ENCODE measurements at regions not wholly inside any gene's neighbourhood (a gene's known extent, or its start where the extent isn't known, plus 50 kb on each side); places are given as distances from the start of the nearest gene placed in this dataset.

DNA sequence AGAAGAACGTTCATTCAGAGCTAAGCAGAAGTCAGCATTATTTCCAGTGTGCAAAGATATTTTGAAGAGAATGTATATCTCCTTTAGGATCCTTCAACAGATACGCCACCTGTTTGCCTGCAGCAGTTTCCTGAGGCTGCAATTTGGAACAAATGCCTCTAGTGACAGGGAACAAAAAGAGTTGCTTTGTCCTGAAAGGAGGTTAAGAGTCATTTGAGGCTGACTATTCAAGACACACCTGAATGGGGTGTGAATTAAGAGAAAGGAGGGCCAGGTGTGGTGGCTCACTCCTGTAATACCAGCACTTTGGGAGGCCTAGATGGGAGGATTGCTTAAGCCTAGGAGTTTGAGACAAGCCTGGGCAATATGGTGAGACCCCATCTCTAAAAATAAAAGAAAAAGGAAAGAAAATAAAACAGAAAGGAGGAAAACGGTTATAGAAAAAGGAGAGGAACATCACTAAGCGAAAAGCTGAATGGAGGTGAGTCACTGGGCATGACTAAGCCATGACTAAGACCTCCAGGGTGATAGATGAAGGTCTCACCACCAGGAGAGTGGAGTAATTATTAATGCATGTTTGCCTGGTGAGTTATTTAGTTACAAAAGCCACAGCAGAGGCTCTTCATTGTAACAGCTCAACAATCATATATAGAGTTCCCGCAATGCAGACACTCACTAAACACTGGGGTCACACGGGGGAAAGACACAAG is 255.2 kb upstream of the TNC start:
- DNase-seq = no peak

DNA sequence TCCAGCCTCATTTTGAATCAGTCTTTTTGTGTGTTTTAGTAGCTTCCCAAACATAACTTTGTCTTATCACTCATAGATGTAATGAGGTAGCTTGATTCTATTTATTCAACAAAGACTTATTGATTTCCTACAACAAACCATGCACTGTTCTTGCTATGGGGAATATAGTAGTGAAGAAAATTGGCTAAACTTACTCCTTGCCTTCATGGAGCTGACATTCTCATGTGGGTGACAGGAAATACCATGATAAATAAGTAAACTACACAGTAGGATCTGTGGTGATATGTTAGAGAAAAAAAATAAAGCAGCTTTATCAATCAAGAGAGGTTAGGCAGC is 255.7 kb upstream of the TNC start:
- DNase-seq = no peak

- DNase-seq = no peak
Observed at GRCh38 chr9:115374724-115375268, 256.8 kb upstream of the TNC start.

DNA sequence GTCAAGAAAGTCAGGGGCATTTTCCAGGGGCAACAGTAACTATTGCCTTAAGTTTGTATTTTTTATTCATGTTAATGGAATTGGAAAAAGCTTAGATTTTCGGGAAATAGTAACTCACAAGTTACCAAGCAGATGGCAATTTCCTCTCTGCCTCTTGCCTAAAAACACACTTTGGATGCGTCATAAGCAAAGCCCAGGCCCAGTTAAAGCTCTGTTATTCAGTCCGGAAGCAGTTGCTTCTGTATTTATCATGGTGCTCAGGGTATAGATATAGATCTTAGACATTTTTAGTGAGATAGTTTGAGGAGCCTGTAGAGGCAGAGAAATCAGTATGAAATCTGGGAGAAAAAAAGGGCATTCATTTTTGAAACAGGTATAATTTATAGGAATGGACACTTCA is 260.3 kb upstream of the TNC start:
- no peak for DNase-seq

DNA sequence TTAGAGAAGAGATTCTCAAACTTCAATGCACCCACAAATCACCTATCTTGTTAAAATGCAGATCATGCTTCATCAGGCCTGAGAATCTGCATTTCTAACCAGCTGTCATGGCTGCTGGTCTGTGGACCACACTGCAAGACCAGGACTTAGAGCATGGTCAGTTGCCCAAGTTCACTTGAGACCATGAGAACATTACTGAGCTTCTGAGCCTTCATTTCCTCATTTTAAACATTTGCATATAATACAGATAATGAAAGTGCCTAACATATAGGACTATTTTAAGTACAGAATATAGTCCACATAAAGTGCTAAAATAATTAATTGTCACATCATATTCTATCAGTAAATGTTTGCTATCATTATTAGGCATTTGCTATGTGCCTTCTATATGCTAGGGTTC is 260.8 kb upstream of the TNC start:
- no peak for DNase-seq

GRCh38 chr9:115379719-115380118 is 261.8 kb upstream of the TNC start:
- DNase-seq = no peak

DNA sequence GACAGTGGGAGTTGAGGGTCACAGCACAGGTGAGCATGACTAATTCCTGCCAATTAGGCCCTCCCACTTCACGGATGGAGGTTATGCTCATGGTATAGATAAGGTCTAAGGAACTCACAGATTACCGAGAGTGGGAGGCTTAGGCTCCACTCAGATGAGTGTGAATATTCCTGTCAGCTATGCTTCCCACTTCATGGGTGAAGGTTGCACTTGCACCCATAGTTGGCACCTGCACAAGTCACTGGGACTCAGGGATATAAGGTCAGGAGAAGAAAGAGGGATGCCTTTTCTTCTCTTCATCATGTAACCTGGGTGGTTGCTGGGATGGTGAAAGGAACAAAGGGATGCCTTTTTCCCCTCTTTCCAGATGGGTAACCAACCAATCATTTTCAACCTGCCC is 264.9 kb upstream of the TNC start:
- no peak for DNase-seq

DNA sequence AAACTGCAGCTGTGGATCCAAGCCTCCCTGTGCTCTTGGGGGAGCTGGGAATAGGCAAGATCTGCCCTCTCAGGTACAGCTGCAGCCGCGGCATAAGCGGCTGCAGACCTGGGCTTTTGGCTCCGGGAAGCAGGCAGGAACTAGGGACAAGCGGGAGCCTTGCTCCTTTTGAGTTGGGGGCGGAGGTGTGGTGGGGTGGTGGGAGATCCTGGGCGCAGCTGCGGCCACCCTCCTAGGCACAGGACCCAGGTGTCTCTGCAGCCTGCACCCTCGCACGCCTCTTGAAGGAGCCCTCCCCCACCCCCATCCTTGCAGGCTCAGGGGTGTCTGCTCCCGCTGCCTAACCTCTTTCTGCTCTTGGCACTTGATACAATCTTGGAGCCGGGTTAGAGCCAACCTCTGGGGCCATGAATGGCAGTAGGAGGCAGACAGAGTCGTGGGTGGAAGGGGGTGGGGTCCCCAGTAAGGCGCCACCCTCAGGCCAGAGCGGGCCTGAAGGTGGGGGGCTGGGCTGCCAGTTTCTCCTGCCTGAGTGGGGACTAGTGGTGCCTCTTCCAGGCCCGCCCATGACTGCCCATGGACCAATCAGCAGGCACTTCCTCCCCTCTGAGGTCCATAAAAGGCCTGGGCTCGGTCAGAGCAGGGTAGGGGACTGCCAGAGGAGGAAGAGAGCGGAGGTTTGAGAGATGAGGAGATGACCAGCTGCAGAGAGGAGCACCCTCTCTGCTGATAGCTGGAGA is 267.6 kb upstream of the TNC start:
- DNase-seq = no peak

GRCh38 chr9:115386963-115387770 is 269.2 kb upstream of the TNC start:
- no peak for DNase-seq

DNA sequence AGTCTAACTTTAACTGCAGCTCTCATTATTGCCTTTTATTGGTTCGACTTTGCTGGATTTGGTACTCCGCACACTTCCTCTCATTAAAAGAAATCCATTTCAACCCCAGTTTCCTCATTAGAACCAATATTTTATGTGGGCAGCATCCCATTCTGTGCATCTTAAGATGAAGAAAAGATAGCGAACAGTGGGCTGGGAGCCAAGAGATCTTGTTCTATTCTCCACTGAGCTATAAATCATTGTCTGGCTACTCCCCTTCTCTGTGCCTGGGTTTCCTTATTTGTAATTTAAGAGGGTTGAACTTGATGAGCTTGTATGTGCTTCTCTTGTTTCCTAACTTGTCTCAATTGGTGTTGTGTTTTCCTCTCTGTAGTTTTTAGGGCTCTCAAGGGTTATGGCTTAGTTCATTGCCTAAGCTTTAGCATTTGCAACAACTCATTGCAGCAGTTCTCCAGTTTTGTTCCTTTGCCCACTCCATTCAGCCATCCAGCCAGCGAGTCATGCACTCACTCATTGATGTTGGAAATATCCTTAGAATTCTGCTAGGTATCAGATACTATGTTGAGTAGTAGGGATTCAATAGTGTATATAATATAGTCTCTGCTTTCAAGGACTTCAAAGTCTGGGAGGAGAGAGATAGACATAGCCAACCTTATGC is 273.3 kb upstream of the TNC start:
- DNase-seq = no peak

- no peak for DNase-seq
Observed at GRCh38 chr9:115393976-115394775, 276.2 kb upstream of the TNC start.

- DNase-seq = no peak
Observed at GRCh38 chr9:115395511-115396021, 277.6 kb upstream of the TNC start.

DNA sequence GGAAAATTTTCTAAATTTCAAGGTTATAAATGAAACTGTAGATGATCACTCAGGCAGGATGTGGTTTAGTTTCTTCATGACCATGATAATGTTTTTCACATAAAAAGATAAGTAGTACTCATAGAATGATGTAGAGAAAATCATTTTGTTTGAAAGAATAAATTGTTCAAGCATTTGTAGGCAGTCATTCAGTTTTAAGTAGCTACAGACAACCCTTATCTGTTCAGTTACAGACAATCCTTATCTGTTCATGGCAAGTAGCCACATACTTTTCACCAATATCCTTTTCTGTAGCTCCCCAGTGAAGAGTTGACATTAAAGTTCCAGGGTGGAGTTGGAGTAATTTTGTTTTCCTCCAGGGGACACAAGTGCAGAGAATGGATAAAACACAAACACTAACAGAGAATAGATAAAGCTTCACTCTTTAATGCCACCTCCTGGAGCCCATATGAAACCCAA is 278.1 kb upstream of the TNC start:
- no peak for DNase-seq

DNA sequence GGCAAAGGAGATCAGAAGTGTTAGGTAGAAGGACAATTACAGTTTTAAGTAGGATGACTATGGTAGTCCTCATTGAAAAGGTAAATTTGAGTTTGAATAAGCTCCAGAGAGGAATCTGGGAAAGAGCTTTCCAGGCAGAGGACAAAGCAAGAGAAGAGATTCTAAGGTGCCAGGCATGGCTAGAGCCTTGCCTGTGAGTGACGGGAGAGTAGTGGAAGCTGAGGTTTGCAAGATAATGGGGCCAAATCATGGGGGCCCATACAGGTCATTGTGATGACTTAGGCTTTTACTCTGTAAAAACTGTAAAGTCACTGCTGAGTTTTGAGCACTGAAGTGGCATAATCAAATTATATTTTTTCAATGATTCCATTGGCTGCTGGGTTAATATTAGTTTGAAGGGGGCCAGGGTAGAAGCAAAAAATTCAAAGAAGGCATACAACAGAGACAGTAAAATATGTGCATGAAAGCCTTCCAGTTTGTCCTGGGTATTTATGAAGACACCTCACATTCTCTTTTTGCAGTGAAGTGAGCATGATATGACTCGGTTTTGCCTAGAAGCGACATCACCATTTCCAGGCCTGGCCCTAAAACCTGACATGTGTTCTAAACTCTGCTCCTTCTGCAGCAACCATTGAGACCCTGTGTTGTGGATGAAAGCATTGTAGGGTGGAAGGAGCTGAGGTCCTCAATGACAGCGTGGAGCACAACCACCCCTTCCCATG is 279.8 kb upstream of the TNC start:
- DNase-seq = no peak

- DNase-seq = no peak
Observed at GRCh38 chr9:115398313-115398650, 280.3 kb upstream of the TNC start.

- DNase-seq = no peak
Observed at GRCh38 chr9:115398996-115399395, 281.0 kb upstream of the TNC start.

DNA sequence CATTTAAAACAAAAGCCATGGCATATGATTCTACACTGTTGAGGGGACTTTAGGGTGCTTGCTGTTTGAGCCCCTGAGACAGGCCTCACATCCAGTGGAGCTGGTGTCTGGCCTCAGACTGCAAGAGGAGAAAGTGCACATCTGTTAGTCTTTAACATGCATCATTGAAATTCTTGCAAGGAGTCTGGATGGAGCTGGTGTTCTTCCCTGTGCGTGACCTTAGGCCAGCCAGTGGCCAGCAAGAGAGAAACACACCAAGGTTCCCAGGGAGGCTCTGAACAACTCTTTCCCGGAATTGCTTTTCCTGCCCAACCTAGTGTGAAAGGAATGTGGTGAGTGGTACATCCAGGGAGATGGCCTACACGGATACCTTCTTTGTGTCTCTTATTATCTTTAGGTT is 282.8 kb upstream of the TNC start:
- no peak for DNase-seq

DNA sequence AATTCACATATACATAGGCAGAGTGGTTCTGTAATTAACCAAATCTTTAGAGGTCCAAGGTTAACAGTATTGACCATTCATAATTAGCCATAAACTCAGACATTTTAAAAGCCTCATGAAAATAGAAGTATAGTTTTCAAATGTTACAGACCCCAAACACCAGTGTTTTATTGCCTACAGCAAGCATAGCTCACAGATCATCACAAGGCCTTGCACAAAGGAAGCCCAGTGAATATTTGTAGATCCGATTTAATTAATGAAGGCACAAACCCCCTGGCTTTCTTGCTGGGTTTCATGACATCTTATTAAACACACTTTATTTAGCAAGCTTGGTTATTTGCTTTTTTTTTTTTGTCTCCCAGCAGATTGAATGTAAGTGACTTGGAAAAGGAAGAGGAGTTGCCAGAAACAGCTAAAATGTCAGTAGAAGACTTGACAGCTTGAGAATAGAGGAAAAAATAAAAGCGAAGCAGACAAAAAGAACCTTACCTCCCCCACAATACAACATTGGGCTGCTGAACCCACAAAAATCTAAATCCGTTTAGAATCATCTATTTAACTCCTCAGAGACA is 283.9 kb upstream of the TNC start:
- DNase-seq = no peak

- DNase-seq = no peak
Observed at GRCh38 chr9:115403753-115404152, 285.8 kb upstream of the TNC start.

GRCh38 chr9:115404311-115404710 is 286.4 kb upstream of the TNC start:
- DNase-seq = no peak

DNA sequence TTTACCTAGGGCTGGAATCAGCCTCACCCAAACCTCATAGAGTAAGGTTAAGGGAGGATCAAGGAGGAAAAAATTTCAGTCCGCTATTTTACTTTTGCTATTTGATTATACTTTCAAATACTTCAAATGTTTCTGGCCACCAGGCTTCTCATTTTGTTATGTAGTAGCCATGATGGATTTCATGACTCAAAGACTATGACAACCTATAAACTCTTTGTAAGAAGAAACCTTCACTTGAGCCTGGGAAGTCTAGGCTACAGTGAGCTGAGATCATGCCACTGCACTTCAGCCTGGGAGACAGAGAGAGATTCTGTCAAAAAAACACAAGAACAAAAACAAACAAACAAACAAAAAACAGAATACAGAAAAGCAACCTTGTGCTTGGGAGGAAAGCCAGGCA is 293.6 kb upstream of the TNC start:
- DNase-seq = no peak
